SKM-1 (cell line): ENCODE measurements at regions not wholly inside any gene's neighbourhood (a gene's known extent, or its start where the extent isn't known, plus 50 kb on each side); places are given as distances from the start of the nearest gene placed in this dataset.
"Not testable (repeated sequence)": the region's sequence is repeated elsewhere in the genome, so short reads cannot be mapped to it uniquely, and the experiment has no call there.

ENCODE experiments used
- DNase-seq: peaks from one replicate; lab custom pipeline; 2025; ENCODE audit not compliant: unreplicated experiment; lab: John Stamatoyannopoulos, UW

DNA sequence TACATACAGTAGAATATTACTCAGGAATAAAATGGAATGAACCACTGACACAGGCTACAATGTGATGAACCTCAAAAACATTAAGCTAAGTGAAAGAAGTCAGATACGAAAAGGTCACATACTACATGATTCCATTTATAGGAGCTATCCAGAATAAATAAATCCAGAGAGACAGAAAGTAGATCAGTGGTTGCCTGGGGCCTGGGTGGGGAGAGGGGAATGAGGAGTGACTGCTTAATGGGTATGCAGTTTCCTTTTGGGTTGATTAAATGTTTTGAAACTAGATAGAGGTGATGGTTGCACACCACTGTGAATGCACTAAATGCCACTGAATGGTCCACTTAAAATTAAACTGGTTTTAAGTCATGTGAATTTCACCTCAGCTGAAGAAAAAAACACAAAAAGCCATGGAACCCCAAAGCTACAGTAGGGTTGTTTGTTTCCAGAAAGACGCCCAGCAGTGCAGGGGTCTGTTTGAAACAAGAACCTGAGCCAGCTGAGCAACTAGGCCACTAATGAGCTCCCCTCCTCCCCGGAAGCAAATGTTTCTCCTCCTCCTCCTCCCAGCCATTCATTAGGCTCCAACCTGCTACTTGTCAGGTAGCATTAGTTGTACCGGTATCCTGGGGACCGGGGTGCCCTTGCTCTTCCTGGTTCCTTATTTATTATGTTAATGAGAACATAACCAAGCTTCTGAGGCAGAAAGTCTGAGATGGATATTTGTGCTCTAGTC is 168.4 kb downstream of the EVX1 start:
- DNase-seq, result no peak

DNA sequence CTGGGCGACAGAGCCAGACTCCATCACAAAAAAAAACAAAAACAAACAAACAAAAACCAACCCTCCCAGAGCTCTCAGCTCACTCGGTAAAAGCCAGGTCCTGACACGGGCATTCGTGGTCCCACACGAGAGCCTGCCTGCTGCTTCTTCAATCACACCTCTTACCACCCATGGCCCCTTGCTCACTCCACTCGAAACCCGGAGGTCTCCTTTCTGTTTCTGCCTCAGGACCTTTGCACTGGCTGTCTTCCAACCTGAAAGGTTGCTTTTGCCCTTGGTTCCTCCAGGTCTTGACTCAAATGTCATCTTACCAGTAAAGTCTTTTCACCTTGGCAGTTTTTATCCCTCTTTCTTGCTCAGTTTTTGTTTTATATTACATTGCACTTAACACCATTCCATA is 169.6 kb downstream of the EVX1 start:
- no peak for DNase-seq

GRCh38 chr7:27418541-27418940 is 175.9 kb downstream of the EVX1 start:
- no peak for DNase-seq

- DNase-seq, result no peak
These were observed 177.1 kb downstream of the EVX1 start for GRCh38 chr7:27419581-27420177.

GRCh38 chr7:27420702-27421101 is 178.1 kb downstream of the EVX1 start:
- no peak for DNase-seq

DNA sequence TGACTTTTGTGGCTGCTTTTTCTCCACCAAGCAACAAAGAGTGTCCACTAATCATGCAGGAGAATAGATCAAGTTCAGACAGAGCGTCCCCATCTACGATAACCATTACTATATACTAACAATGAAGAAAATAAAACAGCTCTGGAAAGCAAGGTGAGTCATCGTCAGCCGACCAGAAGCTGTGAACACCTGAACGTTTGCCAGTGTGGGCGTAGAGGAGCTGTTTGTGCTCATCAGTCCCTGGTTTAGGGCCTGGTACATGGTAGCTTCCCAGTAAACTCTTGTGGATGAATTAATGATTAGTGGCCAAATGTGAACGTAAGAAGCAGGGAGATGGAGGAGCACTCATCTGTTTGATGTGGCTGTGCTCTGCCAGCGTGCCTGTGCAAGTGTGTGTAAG is 180.7 kb downstream of the EVX1 start:
- DNase-seq, result no peak

DNA sequence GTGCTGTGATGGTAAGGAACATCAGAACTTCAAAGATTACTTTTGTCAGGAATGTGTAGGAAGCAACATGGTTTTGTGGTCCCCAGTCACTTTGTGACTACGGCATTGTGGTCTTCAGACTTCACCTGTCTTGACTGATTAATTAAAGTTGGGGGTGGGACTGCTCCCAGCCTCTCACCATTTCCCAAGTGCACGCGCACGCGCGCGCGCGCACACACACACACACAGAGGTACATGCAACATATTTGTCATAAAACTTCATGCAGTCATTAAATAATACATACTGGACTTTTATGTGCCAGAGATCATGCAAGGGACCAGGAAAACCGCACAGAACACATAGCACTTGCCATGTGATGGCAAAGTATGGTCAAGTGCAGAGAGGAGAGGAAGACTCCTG is 181.2 kb downstream of the EVX1 start:
- no peak for DNase-seq

DNA sequence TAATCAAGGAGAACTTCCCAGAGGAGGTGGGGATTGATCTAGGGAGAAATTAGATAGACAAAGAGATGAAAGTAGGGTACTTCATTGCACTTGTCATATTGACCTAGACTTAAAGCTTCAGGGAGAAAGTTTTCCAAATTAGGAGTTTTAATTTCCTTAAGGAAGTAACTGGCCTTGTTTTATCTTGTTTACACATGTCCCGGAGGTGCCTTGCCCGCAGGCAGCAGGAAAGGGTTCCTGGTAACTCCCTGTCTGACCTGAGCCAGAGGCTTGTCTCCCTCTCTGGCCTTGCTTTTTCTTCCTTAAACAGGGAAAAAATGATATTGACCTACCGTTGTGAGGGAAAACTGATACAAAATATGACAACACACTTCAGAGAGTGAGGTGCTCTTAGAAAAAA is 181.6 kb downstream of the EVX1 start:
- no peak for DNase-seq

DNA sequence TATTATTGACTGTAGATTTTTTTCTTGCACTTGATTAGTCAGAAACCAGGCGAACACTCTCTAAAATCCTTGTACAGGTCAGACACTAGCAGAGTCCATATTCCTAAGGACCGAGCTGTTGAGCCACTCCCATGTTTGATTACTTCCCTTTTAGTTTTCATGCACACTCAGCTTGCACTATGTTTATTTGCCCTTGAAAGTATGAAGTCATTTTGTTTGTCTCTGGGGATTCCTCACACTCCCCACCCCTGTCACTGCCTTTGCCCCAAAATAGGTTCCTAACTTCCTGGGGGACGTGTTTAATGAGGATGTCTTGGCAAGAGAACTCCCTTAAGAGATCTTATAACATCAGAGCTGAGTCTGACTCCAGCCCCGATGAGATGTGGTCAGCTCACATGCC is 182.1 kb downstream of the EVX1 start:
- no peak for DNase-seq

GRCh38 chr7:27427416-27427815 is 184.8 kb downstream of the EVX1 start:
- no peak for DNase-seq

GRCh38 chr7:27430105-27430504 is 187.5 kb downstream of the EVX1 start:
- no peak for DNase-seq

GRCh38 chr7:27431465-27431864 is 188.9 kb downstream of the EVX1 start:
- DNase-seq, result no peak

DNA sequence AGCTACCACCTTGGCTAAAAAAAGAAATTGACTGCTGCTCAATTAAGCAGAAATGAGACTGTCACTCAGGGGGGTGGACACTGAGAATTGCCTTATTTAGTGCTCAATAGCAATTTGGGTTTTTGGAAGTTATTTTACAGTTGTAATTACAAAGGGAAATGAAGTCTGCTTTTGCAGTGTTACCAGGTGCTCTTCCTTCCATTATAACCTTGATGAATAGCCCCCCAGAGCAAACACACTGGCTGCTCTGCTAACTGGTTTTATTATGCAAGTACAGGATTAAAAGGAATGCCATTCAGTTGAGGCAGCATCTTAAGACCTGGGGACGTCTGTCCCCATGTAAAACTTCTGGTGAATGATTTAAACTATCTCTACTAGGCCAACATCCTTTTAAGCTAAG is 191.0 kb downstream of the EVX1 start:
- DNase-seq, result no peak

GRCh38 chr7:27434756-27435400 is 192.3 kb downstream of the EVX1 start:
- DNase-seq, result no peak

DNA sequence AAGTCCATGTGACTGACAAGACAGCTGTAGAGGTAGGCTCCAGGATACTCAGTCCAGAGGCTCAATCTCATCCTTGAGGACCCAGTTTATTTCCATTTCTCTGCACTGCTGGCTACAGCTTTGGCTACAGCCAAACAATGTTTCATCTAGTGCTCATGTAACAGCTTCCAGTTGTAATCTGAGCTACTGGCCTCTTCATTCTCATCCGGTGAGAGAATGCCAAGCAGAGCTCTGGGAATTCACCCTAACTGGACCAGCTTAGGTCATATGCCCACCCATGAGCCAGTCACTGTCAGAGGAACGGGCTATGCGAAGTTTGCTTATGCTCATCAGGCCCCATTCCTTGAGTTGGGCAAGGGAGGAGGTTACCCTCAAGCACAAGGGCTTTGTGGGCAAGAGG is 192.9 kb downstream of the EVX1 start:
- DNase-seq, result no peak

GRCh38 chr7:27438881-27439589 is 196.4 kb downstream of the EVX1 start:
- DNase-seq, result no peak

DNA sequence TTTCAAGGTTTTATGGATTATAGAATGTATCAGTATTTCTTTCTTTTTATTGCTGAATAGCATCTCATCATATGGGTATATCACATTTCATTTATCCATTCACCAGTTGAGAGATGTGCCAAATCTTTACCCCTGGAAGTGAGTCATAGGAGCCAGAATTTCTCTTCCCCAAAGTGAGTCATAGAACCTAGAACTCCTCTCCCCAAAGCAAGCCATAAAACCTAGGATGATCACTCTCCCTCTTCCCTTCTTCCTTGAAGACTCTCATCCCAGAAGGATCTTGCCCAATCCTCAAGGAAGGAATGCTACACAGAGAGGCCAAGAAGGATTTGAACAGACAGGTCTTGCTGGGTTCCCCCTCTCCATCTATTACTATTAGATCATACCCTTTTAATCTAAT is 199.9 kb downstream of the EVX1 start:
- no peak for DNase-seq

GRCh38 chr7:27449046-27449445 is 206.4 kb downstream of the EVX1 start:
- DNase-seq, result not testable (repeated sequence)

DNA sequence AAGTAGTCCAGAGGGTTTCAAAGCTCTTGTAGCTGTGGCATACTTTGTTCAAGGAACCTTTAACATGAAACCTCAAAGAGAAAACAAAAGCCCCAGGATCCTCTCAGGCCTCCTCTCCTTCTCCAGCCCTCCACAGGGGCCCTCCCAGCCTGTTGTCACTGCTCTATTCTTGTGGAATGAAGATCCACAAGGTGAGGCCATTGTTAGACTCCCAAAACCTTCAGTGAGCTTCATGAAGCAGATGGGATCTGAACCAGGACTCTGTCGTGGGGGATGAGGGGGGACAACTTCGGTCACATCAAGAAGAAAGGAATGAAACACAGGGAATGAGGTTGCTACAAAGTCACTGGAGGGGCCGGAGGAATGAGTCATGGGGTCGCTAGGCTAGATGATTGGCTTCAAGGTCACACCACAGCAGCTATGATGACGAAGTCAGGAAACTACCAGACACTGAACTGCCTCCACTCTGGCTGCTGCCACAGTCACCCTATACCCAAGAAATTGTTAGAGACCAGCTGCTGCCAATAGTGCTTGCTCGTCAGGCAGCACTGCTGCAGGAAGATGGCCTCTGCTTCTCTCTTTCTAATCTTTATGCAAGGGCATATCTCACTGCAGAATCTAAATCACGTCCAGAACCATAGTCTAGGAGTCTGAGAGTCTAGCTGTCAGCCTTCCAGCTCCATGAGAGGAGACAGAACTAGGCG is 208.8 kb downstream of the HIBADH start:
- DNase-seq, result no peak

GRCh38 chr7:27457120-27457519 is 205.6 kb downstream of the HIBADH start:
- DNase-seq, result not testable (repeated sequence)
